ENCODE measurements at regions not wholly inside any gene's neighbourhood (a gene's known extent, or its start where the extent isn't known, plus 50 kb on each side); places are given as distances from the start of the nearest gene placed in this dataset.

- no peak for TF ChIP-seq CTCF (IDR thresholded peaks at IDR 0.05)
- TF ChIP-seq POLR2A (IDR thresholded peaks at IDR 0.05), result no peak
- H3K4me3 ChIP-seq, result no peak overlapping the region
- intact Hi-C loops (cut with DNase I), result no loop called here
- no peaks in the 10 kb centered on the region for H3K4me1 ChIP-seq
- no peaks in the 10 kb centered on the region for H3K36me3 ChIP-seq
- H3K27me3 ChIP-seq, result no peaks in the 10 kb centered on the region
- ATAC-seq, result no peak
- H3K9me3 ChIP-seq, result no peaks in the 10 kb centered on the region
- 52% methylated on average over 2 of the region's 2 CpGs for WGBS (ENCODE audit: insufficient coverage, low coverage, low lambda C conversion rate, missing lambda C conversion rate)
- no peak overlapping the region for H3K27ac ChIP-seq
- no peak for DNase-seq
Measured at GRCh38 chr5:44233691-44234090, 155.5 kb downstream of the FGF10 start.

GRCh38 chr5:44225231-44226160, 163.7 kb downstream of the FGF10 start:
- intact Hi-C loops (cut with DNase I), result no loop called here
- Histone ChIP-seq H3K4me1 (no peaks in the 10 kb centered on the region), H3K9me3 (no peaks in the 10 kb centered on the region), H3K4me3 (no peak overlapping the region), H3K27me3 (no peaks in the 10 kb centered on the region), H3K27ac (no peak overlapping the region), H3K36me3 (no peaks in the 10 kb centered on the region)
- ATAC-seq, result no peak
- TF ChIP-seq CTCF (IDR thresholded peaks at IDR 0.05) (no peak), POLR2A (IDR thresholded peaks at IDR 0.05) (no peak)
- 65% methylated on average over 8 of the region's 8 CpGs for WGBS (ENCODE audit: insufficient coverage, low coverage, low lambda C conversion rate, missing lambda C conversion rate)
- no peak for DNase-seq

GRCh38 chr5:44199408-44199807, 189.8 kb downstream of the FGF10 start:
- no peaks in the 10 kb centered on the region for H3K27me3 ChIP-seq
- no peak overlapping the region for H3K4me3 ChIP-seq
- ATAC-seq, result no peak
- no peak overlapping the region for H3K27ac ChIP-seq
- H3K9me3 ChIP-seq, result no peaks in the 10 kb centered on the region
- 73% methylated on average over 1 of the region's 1 CpG for WGBS (ENCODE audit: insufficient coverage, low coverage, low lambda C conversion rate, missing lambda C conversion rate)
- H3K36me3 ChIP-seq, result no peaks in the 10 kb centered on the region
- no peak for TF ChIP-seq POLR2A (IDR thresholded peaks at IDR 0.05)
- TF ChIP-seq CTCF (IDR thresholded peaks at IDR 0.05), result no peak
- intact Hi-C loops (cut with DNase I), result no loop called here
- no peaks in the 10 kb centered on the region for H3K4me1 ChIP-seq
- no peak for DNase-seq

- H3K4me3 ChIP-seq, result no peak overlapping the region
- ATAC-seq, result no peak
- DNase-seq, result no peak
- intact Hi-C loops (cut with DNase I), result no loop called here
- H3K9me3 ChIP-seq, result no peaks in the 10 kb centered on the region
- no peak overlapping the region for H3K27ac ChIP-seq
- no peaks in the 10 kb centered on the region for H3K4me1 ChIP-seq
- no CpG with 5 or more reads among the region's 2 CpGs for WGBS (ENCODE audit: insufficient coverage, low coverage, low lambda C conversion rate, missing lambda C conversion rate)
- H3K27me3 ChIP-seq, result no peaks in the 10 kb centered on the region
- TF ChIP-seq POLR2A (IDR thresholded peaks at IDR 0.05) (no peak), CTCF (IDR thresholded peaks at IDR 0.05) (no peak)
- H3K36me3 ChIP-seq, result no peaks in the 10 kb centered on the region
Measured at GRCh38 chr5:44189255-44189654, 200.0 kb downstream of the FGF10 start.

Data from right lobe of liver (tissue), 6 donors.